H1 (cell line): ENCODE measurements at regions not wholly inside any gene's neighbourhood (a gene's known extent, or its start where the extent isn't known, plus 50 kb on each side); places are given as distances from the start of the nearest gene placed in this dataset.

Experiments
- CTCF ChIA-PET: fragments of 300-600 bp; sonication (Branson Sonifier 250); formaldehyde crosslinking; loops from one replicate; lab custom pipeline; 2021; ENCODE audit not compliant: partially characterized antibody; lab: Charles Lee
- POLR2A ChIA-PET: fragments of 300-600 bp; sonication (Branson Sonifier 250); formaldehyde crosslinking; loops from one replicate; lab custom pipeline; 2021; ENCODE audit warnings: inconsistent platforms; ENCODE audit not compliant: partially characterized antibody; lab: Charles Lee
- DNase-seq, 2 experiments: peaks; one replicate each; pipeline versions ENCODE4 v3.0.0 to v3.0.0-alpha.2; 2010 to 2022; ENCODE audit warnings: low spot score in 2 of 2, low read depth in 1 of 2, mixed read lengths in 1 of 2
- FAIRE-seq: peaks from 2 replicates; lab custom pipeline; 2011; peaks lifted over from hg19 to GRCh38; lab: Jason Lieb, UNC
- H2AFZ ChIP-seq: 2 replicates; pipeline ENCODE4 v1.8.1; 2012; ENCODE audit warnings: low read length, inconsistent platforms
- H2AK5ac ChIP-seq: 2 replicates; pipeline ENCODE4 v1.6.1; 2013; ENCODE audit warnings: low read depth, low read length
- H2BK120ac ChIP-seq: replicated peaks from 2 replicates; pipeline ENCODE3; 2013; ENCODE audit warnings: low read depth, low read length, inconsistent platforms
- H2BK12ac ChIP-seq: 2 replicates; pipeline ENCODE4 v1.6.1; 2013; ENCODE audit warnings: low read depth, low read length
- H2BK15ac ChIP-seq: 2 replicates; pipeline ENCODE4 v1.6.1; 2013; ENCODE audit warnings: low read length
- H2BK20ac ChIP-seq: 2 replicates; pipeline ENCODE4 v1.6.1; 2013; ENCODE audit warnings: low read length
- H2BK5ac ChIP-seq: 2 replicates; pipeline ENCODE4 v1.6.1; 2013; ENCODE audit warnings: low read depth, low read length
- H3K14ac ChIP-seq: 2 replicates; pipeline ENCODE4 v1.6.1; 2013; ENCODE audit warnings: inconsistent platforms; ENCODE audit not compliant: insufficient read length
- H3K18ac ChIP-seq: 2 replicates; pipeline ENCODE4 v1.6.1; 2013; ENCODE audit warnings: low read length; ENCODE audit errors: extremely low read depth
- H3K23ac ChIP-seq: 2 replicates; pipeline ENCODE4 v1.6.1; 2013; ENCODE audit warnings: inconsistent platforms; ENCODE audit not compliant: insufficient read length
- H3K23me2 ChIP-seq: 2 replicates; pipeline ENCODE4 v1.6.1; 2013; ENCODE audit warnings: low read depth, low read length
- H3K27ac ChIP-seq: 2 replicates; pipeline ENCODE4 v1.6.1; 2011; ENCODE audit warnings: low read depth, low read length, inconsistent platforms
- H3K27me3 ChIP-seq, 4 experiments: replicated peaks in 1 of 4; 1 replicate in 1 of 4; 2 replicates in 3 of 4; pipeline versions ENCODE4 v1.6.1 to v1.8.1; 2011 to 2013; ENCODE audit warnings: low read length in 3 of 4, mild to moderate bottlenecking in 3 of 4, inconsistent platforms in 2 of 4, mixed read lengths in 2 of 4, moderate library complexity in 1 of 4; ENCODE audit not compliant: control insufficient read depth in 3 of 4, insufficient read depth in 3 of 4; ENCODE audit errors: extremely low read depth in 1 of 4
- H3K36me3 ChIP-seq, 4 experiments: 2 replicates each; pipeline versions ENCODE4 v1.6.1 to v1.8.1; 2011 to 2013; ENCODE audit warnings: mild to moderate bottlenecking in 4 of 4, low read length in 3 of 4, moderate library complexity in 2 of 4, control low read depth in 1 of 4, inconsistent platforms in 1 of 4; ENCODE audit not compliant: insufficient read depth in 4 of 4, control insufficient read depth in 2 of 4
- H3K4ac ChIP-seq: replicated peaks from 2 replicates; pipeline ENCODE3; 2013; ENCODE audit warnings: low read length, low read depth, mixed read lengths, inconsistent platforms; ENCODE audit not compliant: insufficient read length
- H3K4me1 ChIP-seq, 4 experiments: replicated peaks in 1 of 4; 1 replicate in 1 of 4; 2 replicates in 3 of 4; pipeline versions ENCODE4 v1.6.1 to v1.8.1; 2011 to 2013; ENCODE audit warnings: low read length in 3 of 4, inconsistent platforms in 2 of 4, mixed read lengths in 1 of 4; ENCODE audit not compliant: insufficient read depth in 4 of 4, control insufficient read depth in 3 of 4
- H3K4me2 ChIP-seq, 2 experiments: 2 replicates each; pipeline versions ENCODE4 v1.6.1 to v1.8.1; 2011 to 2013; ENCODE audit warnings: low read depth in 2 of 2, low read length in 2 of 2, control low read depth in 1 of 2, inconsistent platforms in 1 of 2, mild to moderate bottlenecking in 1 of 2; ENCODE audit not compliant: insufficient read depth in 1 of 2
- H3K4me3 ChIP-seq, 4 experiments: fragments of 200-600, 300-600 bp in 1 of 4; sonication (generic), shearing (Covaris generic), sonication (Bioruptor Twin) in 1 of 4; 2 replicates each; pipeline versions ENCODE4 v1.5.1 to v1.8.1; 2011 to 2016; ENCODE audit warnings: low read length in 4 of 4, low read depth in 3 of 4, control low read depth in 2 of 4, inconsistent platforms in 2 of 4, mild to moderate bottlenecking in 2 of 4, mixed read lengths in 1 of 4, moderate library complexity in 1 of 4; ENCODE audit not compliant: insufficient read depth in 2 of 4; ENCODE audit errors: extremely low read depth in 1 of 4
- H3K56ac ChIP-seq: replicated peaks from 2 replicates; pipeline ENCODE3; 2013; ENCODE audit warnings: low read depth, mild to moderate bottlenecking, mixed read lengths, low read length, inconsistent platforms; ENCODE audit not compliant: insufficient read length
- H3K79me1 ChIP-seq: 2 replicates; pipeline ENCODE4 v1.6.1; 2013; ENCODE audit warnings: low read depth, low read length, control low read depth
- H3K79me2 ChIP-seq, 2 experiments: 2 replicates each; pipeline versions ENCODE4 v1.6.1 to v1.8.1; 2012 to 2013; ENCODE audit warnings: low read length in 2 of 2, mild to moderate bottlenecking in 2 of 2, inconsistent platforms in 1 of 2; ENCODE audit not compliant: insufficient read depth in 2 of 2, control insufficient read depth in 1 of 2
- H3K9ac ChIP-seq, 4 experiments: replicated peaks in 1 of 4; 1 replicate in 1 of 4; 2 replicates in 3 of 4; pipeline versions ENCODE4 v1.6.1 to v1.8.1; 2011 to 2013; ENCODE audit warnings: low read depth in 3 of 4, low read length in 3 of 4, control low read depth in 2 of 4, mild to moderate bottlenecking in 2 of 4, moderate library complexity in 2 of 4, inconsistent platforms in 1 of 4; ENCODE audit errors: extremely low read depth in 1 of 4
- H3K9me3 ChIP-seq, 2 experiments: 2 replicates each; pipeline versions ENCODE4 v1.6.1 to v1.8.1; 2012 to 2013; ENCODE audit warnings: mild to moderate bottlenecking in 2 of 2, moderate library complexity in 2 of 2, control low read depth in 1 of 2, inconsistent platforms in 1 of 2, low read depth in 1 of 2, low read length in 1 of 2, mixed read lengths in 1 of 2; ENCODE audit not compliant: insufficient read depth in 2 of 2
- H4K20me1 ChIP-seq, 2 experiments: replicated peaks in 1 of 2; 2 replicates each; pipeline versions ENCODE3 to v1.8.1; 2011 to 2013; ENCODE audit warnings: inconsistent platforms in 2 of 2, low read length in 2 of 2, mild to moderate bottlenecking in 1 of 2; ENCODE audit not compliant: insufficient read depth in 2 of 2, control insufficient read depth in 1 of 2
- H4K5ac ChIP-seq: 2 replicates; pipeline ENCODE4 v1.6.1; 2013; ENCODE audit warnings: low read length, low read depth, mixed read lengths, inconsistent platforms; ENCODE audit not compliant: insufficient read length
- H4K8ac ChIP-seq: 2 replicates; pipeline ENCODE4 v1.8.0; 2013; ENCODE audit warnings: mild to moderate bottlenecking, moderate library complexity, low read length, inconsistent platforms; ENCODE audit not compliant: insufficient read depth; ENCODE audit errors: extremely low read depth
- H4K91ac ChIP-seq: replicated peaks from 2 replicates; pipeline ENCODE3; 2013; ENCODE audit warnings: low read length, mixed read lengths, inconsistent platforms; ENCODE audit not compliant: insufficient read length
- SP1 ChIP-seq: IDR thresholded peaks from 2 replicates; pipeline ENCODE4 v1.6.1; 2011; ENCODE audit warnings: low read depth, low read length
- WGBS, 2 experiments: shearing (Covaris generic) in 1 of 2; methylation state at CpG; one replicate each; pipeline versions ENCODE4 v1.1.6 to v1.1.7; 2013 to 2015; ENCODE audit warnings: low lambda C conversion rate in 2 of 2, mixed read lengths in 2 of 2, inconsistent platforms in 1 of 2, low coverage in 1 of 2, missing lambda C conversion rate in 1 of 2; ENCODE audit not compliant: insufficient replicate concordance in 2 of 2, insufficient coverage in 1 of 2, insufficient read length in 1 of 2; ENCODE audit errors: extremely low coverage in 1 of 2, missing lambda C conversion rate in 1 of 2; 5-methylcytosine and 5-hydroxymethylcytosine counted together

DNA sequence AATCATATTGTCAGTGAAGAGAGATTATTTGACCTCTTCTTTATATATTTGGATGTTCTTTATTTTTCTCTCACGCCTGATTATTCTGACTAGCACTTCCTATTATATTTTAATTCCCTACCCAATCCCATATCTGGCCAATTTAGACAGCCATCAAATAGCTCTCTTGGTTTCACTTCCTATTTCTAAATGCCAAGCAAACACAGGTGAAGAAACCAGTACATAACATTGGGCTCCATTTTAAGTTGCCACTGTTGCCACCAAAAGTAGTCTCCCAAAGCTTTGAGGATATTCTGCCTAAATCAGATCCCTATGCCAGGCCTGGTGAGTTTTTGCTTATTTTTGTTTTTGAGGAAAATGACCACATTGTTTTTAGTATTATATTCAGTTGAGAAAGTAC, 547.0 kb downstream of the MBD2 start:
- WGBS, 2 experiments, result 88% methylated on average over 1 of the region's 1 CpG; no CpG with 5 or more reads in 1 of the 2 experiments
- Histone ChIP-seq H2BK20ac (no peak overlapping the region), H2BK5ac (no peak overlapping the region), H4K91ac (no peak overlapping the region), H2AK5ac (no peak overlapping the region), H3K27me3 (no peaks in the 10 kb centered on the region), H3K4me3 (no peak overlapping the region), H4K5ac (no peak overlapping the region), H3K14ac (no peak overlapping the region), H4K8ac (no peak overlapping the region), H3K9me3 (no peaks in the 10 kb centered on the region), H2BK12ac (no peak overlapping the region), H2AFZ (no peak overlapping the region), H3K36me3 (no peaks in the 10 kb centered on the region), H3K79me1 (no peaks in the 10 kb centered on the region), H3K4me1 (no peaks in the 10 kb centered on the region), H3K23me2 (no peaks in the 10 kb centered on the region), H3K18ac (no peak overlapping the region), H2BK120ac (no peak overlapping the region), H3K79me2 (no peaks in the 10 kb centered on the region), H3K9ac (no peak overlapping the region), H2BK15ac (no peak overlapping the region), H3K23ac (no peak overlapping the region), H4K20me1 (no peaks in the 10 kb centered on the region), H3K4ac (no peak overlapping the region), H3K56ac (no peak overlapping the region), H3K27ac (no peak overlapping the region), H3K4me2 (no peak overlapping the region)
- no peak for FAIRE-seq
- DNase-seq, result no peak
- POLR2A ChIA-PET, result no interaction called here
- CTCF ChIA-PET, result no interaction called here
- no peak for TF ChIP-seq SP1
